ENCODE measurements at regions not wholly inside any gene's neighbourhood (a gene's known extent, or its start where the extent isn't known, plus 50 kb on each side); places are given as distances from the start of the nearest gene placed in this dataset.

- TF ChIP-seq ELF4 (IDR thresholded peaks at IDR 0.05) (no peak), CTBP1 (IDR thresholded peaks at IDR 0.05; ENCODE audit: borderline replicate concordance) (no peak), FOXK2 (IDR thresholded peaks at IDR 0.05) (no peak), ARNT (IDR thresholded peaks at IDR 0.05) (no peak)
Observed at GRCh38 chr4:168028970-168029597, 63.3 kb upstream of the ANXA10 start.
